Amniotic stem cell (primary cell): ENCODE measurements at regions not wholly inside any gene's neighbourhood (a gene's known extent, or its start where the extent isn't known, plus 50 kb on each side); places are given as distances from the start of the nearest gene placed in this dataset.
"Not testable (repeated sequence)": the region's sequence is repeated elsewhere in the genome, so short reads cannot be mapped to it uniquely, and the experiment has no call there.

Experiments used
- DNase-seq: peaks from one replicate; lab custom pipeline; 2025; lab: John Stamatoyannopoulos, UW

- no peak for DNase-seq
Measured at GRCh38 chr20:4465855-4466545, 216.9 kb upstream of the ADRA1D start.

GRCh38 chr20:4465212-4465611 is 216.1 kb upstream of the ADRA1D start:
- no peak for DNase-seq

GRCh38 chr20:4462801-4463200 is 213.7 kb upstream of the ADRA1D start:
- DNase-seq: not testable (repeated sequence)

GRCh38 chr20:4459081-4459480 is 210.0 kb upstream of the ADRA1D start:
- DNase-seq: no peak

- DNase-seq: no peak
Measured at GRCh38 chr20:4457566-4458543, 208.8 kb upstream of the ADRA1D start.

GRCh38 chr20:4455996-4456395 is 206.9 kb upstream of the ADRA1D start:
- no peak for DNase-seq

GRCh38 chr20:4455301-4455701 is 206.2 kb upstream of the ADRA1D start:
- no peak for DNase-seq

- DNase-seq: no peak
Measured at GRCh38 chr20:4454111-4454510, 205.0 kb upstream of the ADRA1D start.

- no peak for DNase-seq
Measured at GRCh38 chr20:4453359-4453758, 204.3 kb upstream of the ADRA1D start.

- DNase-seq: no peak
Measured at GRCh38 chr20:4451487-4452081, 202.5 kb upstream of the ADRA1D start.

- no peak for DNase-seq
Measured at GRCh38 chr20:4449957-4450715, 201.0 kb upstream of the ADRA1D start.

GRCh38 chr20:4445784-4446183 is 196.7 kb upstream of the ADRA1D start:
- no peak for DNase-seq

- no peak for DNase-seq
Measured at GRCh38 chr20:4445331-4445730, 196.2 kb upstream of the ADRA1D start.

- no peak for DNase-seq
Measured at GRCh38 chr20:4444404-4444803, 195.3 kb upstream of the ADRA1D start.

GRCh38 chr20:4443016-4443415 is 193.9 kb upstream of the ADRA1D start:
- DNase-seq: no peak

- DNase-seq: no peak
Measured at GRCh38 chr20:4441871-4442270, 192.8 kb upstream of the ADRA1D start.

GRCh38 chr20:4441191-4441590 is 192.1 kb upstream of the ADRA1D start:
- no peak for DNase-seq

- DNase-seq: no peak
Measured at GRCh38 chr20:4439461-4439860, 190.4 kb upstream of the ADRA1D start.

- no peak for DNase-seq
Measured at GRCh38 chr20:4437131-4437530, 188.0 kb upstream of the ADRA1D start.

GRCh38 chr20:4435671-4436455 is 186.8 kb upstream of the ADRA1D start:
- DNase-seq: no peak

- DNase-seq: no peak
Measured at GRCh38 chr20:4435225-4435624, 186.1 kb upstream of the ADRA1D start.
